Stomach (tissue), 4 donors: ENCODE measurements at regions not wholly inside any gene's neighbourhood (a gene's known extent, or its start where the extent isn't known, plus 50 kb on each side); places are given as distances from the start of the nearest gene placed in this dataset.

Source experiments
- POLR2A ChIP-seq, 4 donors: fragments of 450-650 bp; IDR thresholded peaks; one replicate each; pipeline ENCODE4 v1.6.1; 2016; ENCODE audit warnings: antibody characterized with exemption in 4 of 4, control low read depth in 2 of 4, mild to moderate bottlenecking in 1 of 4, moderate library complexity in 1 of 4
- TF ChIP-seq, protein P1 (sequence below), 7 experiments: fragments of 450-650 bp in 4 of 7; fragments of 200-600 bp in 3 of 7; sonication (generic) in 3 of 7; IDR thresholded peaks; one replicate each; pipeline ENCODE4 v1.5.1; 2016 to 2019; ENCODE audit warnings: antibody characterized with exemption in 7 of 7, control low read depth in 2 of 7, mild to moderate bottlenecking in 1 of 7

DNA sequence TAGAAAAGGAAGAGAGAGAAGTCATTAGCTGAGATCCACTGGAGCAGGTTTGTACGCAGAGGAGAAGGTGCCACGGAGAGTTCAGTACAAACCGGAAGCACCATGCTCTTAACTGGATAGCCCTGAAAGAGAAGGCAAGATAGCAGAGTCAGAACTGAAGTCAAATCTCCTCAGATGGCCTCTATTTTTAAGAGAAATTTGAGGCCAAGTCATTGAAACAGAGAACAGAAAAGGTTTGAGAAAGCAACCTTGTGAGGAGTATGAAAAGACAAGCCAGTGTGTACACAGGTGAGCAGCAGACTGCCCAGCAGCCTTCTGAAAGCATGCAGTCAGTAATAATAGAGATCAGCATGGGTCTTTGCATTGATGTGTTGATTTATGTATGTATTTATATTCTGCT, 66.1 kb upstream of the SPRED1 start:
- TF ChIP-seq, protein P1, sequence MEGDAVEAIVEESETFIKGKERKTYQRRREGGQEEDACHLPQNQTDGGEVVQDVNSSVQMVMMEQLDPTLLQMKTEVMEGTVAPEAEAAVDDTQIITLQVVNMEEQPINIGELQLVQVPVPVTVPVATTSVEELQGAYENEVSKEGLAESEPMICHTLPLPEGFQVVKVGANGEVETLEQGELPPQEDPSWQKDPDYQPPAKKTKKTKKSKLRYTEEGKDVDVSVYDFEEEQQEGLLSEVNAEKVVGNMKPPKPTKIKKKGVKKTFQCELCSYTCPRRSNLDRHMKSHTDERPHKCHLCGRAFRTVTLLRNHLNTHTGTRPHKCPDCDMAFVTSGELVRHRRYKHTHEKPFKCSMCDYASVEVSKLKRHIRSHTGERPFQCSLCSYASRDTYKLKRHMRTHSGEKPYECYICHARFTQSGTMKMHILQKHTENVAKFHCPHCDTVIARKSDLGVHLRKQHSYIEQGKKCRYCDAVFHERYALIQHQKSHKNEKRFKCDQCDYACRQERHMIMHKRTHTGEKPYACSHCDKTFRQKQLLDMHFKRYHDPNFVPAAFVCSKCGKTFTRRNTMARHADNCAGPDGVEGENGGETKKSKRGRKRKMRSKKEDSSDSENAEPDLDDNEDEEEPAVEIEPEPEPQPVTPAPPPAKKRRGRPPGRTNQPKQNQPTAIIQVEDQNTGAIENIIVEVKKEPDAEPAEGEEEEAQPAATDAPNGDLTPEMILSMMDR (IDR thresholded peaks at IDR 0.05) = no peak
- TF ChIP-seq POLR2A (IDR thresholded peaks at IDR 0.05) = no peak
